GM12892 (cell line): ENCODE measurements at regions not wholly inside any gene's neighbourhood (a gene's known extent, or its start where the extent isn't known, plus 50 kb on each side); places are given as distances from the start of the nearest gene placed in this dataset.

Experiments used
- POLR2A ChIP-seq: IDR thresholded peaks from 2 replicates; pipeline ENCODE4 v1.6.1; 2011; ENCODE audit warnings: low read depth, low read length, control low read depth
- POLR2AphosphoS5 ChIP-seq: IDR thresholded peaks from 2 replicates; pipeline ENCODE4 v1.6.1; 2011; ENCODE audit warnings: low read depth, low read length, control low read depth
- TAF1 ChIP-seq: IDR thresholded peaks from 2 replicates; pipeline ENCODE4 v1.6.1; 2011; ENCODE audit warnings: low read depth, mild to moderate bottlenecking, control low read depth, low read length, borderline replicate concordance

- TF ChIP-seq POLR2AphosphoS5 (no peak), POLR2A (no peak), TAF1 (no peak)
These were observed 329.1 kb downstream of the VPS13C start for GRCh38 chr15:61731099-61731498.
